ENCODE measurements at regions not wholly inside any gene's neighbourhood (a gene's known extent, or its start where the extent isn't known, plus 50 kb on each side); places are given as distances from the start of the nearest gene placed in this dataset.

- Histone ChIP-seq H3K79me1 (ENCODE audit: low read depth in 1 of 2, low read length in 2 of 2) (no peaks in the 10 kb centered on the region), H2BK20ac (ENCODE audit: low read depth, low read length) (no peak overlapping the region), H2BK120ac (ENCODE audit: low read depth, low read length) (no peak overlapping the region), H3K36me3 (ENCODE audit: control insufficient read depth, insufficient read depth, low read length) (no peaks in the 10 kb centered on the region), H3K4me1 (ENCODE audit: control insufficient read depth, insufficient read depth, low read length) (no peaks in the 10 kb centered on the region), H3K4ac (ENCODE audit: low read depth, low read length) (no peak overlapping the region), H4K8ac (ENCODE audit: low read depth in 2 of 2, low read length in 2 of 2) (no peak overlapping the region), H2AFZ (replicated peaks; ENCODE audit: low read length, poor library complexity) (no peak overlapping the region), H3K23ac (ENCODE audit: low read depth, low read length) (no peak overlapping the region), H3K27ac (ENCODE audit: insufficient read depth, low read length) (no peak overlapping the region), H3K9me3 (ENCODE audit: control insufficient read depth, insufficient read depth, low read length) (no peaks in the 10 kb centered on the region), H3K4me2 (ENCODE audit: low read depth, low read length) (no peak overlapping the region), H3K9me1 (ENCODE audit: insufficient read depth, low read length) (no peaks in the 10 kb centered on the region), H3K18ac (ENCODE audit: low read depth, low read length) (no peak overlapping the region), H3K14ac (replicated peaks; ENCODE audit: low read depth, low read length) (no peak overlapping the region), H2BK15ac (ENCODE audit: low read depth, low read length) (no peak overlapping the region), H4K20me1 (ENCODE audit: insufficient read depth, low read length) (no peaks in the 10 kb centered on the region), H3K56ac (ENCODE audit: extremely low read depth, insufficient read depth, low read length) (no peak overlapping the region), H4K5ac (ENCODE audit: low read depth, low read length) (no peak overlapping the region), H4K91ac (ENCODE audit: insufficient read depth, low read depth, low read length) (no peak overlapping the region), H3K9ac (ENCODE audit: low read depth, low read length) (no peak overlapping the region), H2BK5ac (ENCODE audit: low read depth, low read length, poor library complexity, severe bottlenecking) (no peak overlapping the region), H2AK9ac (replicated peaks; ENCODE audit: low read depth, low read length, poor library complexity) (no peak overlapping the region), H3K4me3 (ENCODE audit: insufficient read depth, low read depth, low read length) (no peak overlapping the region), H2AK5ac (ENCODE audit: low read depth, low read length) (no peak overlapping the region), H3K27me3 (ENCODE audit: control insufficient read depth, insufficient read depth, low read length) (no peaks in the 10 kb centered on the region)
- dilution Hi-C loops (cut with HindIII; ENCODE audit: low sequenced_read_pairs, unreplicated experiment) (no loop called here), in situ Hi-C loops (cut with MboI; ENCODE audit: low sequenced_read_pairs) (no loop called here), intact Hi-C loops (cut with micrococcal nuclease) (no loop called here)
- CTCF ChIA-PET: interaction anchor here (0.6 kb wide), 1 partner anchor 8 kb away, joined by 3 read pairs; no protein-coding TSS in a partner anchor
- no CpG with 5 or more reads among the region's 3 CpGs for WGBS, 2 experiments (ENCODE audit: extremely low coverage in 2 of 2, insufficient read length in 1 of 2)
- no peak for DNase-seq
- TF ChIP-seq, protein P1, sequence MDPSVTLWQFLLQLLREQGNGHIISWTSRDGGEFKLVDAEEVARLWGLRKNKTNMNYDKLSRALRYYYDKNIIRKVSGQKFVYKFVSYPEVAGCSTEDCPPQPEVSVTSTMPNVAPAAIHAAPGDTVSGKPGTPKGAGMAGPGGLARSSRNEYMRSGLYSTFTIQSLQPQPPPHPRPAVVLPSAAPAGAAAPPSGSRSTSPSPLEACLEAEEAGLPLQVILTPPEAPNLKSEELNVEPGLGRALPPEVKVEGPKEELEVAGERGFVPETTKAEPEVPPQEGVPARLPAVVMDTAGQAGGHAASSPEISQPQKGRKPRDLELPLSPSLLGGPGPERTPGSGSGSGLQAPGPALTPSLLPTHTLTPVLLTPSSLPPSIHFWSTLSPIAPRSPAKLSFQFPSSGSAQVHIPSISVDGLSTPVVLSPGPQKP (IDR thresholded peaks at IDR 0.05; ENCODE audit: borderline replicate concordance, low read depth, low read length): no peak
- POLR2A ChIA-PET (ENCODE audit: unreplicated experiment): no interaction called here
- BruUV-seq (replicated peaks): no TSS peak
- ATAC-seq (ENCODE audit: low read depth): no peak
Measured at GRCh38 chr4:180790471-180790870, 1452.7 kb upstream of the TENM3 start.

Measured in IMR-90 (cell line).